Transverse colon (tissue), 4 donors: ENCODE measurements at regions not wholly inside any gene's neighbourhood (a gene's known extent, or its start where the extent isn't known, plus 50 kb on each side); places are given as distances from the start of the nearest gene placed in this dataset.
"Not testable (repeated sequence)": the region's sequence is repeated elsewhere in the genome, so short reads cannot be mapped to it uniquely, and the experiment has no call there.

Source experiments
- DNase-seq: peaks from one replicate; pipeline ENCODE4 v3.0.0-alpha.2; 2019
- H3K27ac ChIP-seq, 4 donors: fragments of 200-600 bp; sonication (generic); 2 replicates each; pipeline ENCODE4 v1.5.1; 2016 to 2018; ENCODE audit warnings: inconsistent platforms in 4 of 4
- H3K27me3 ChIP-seq: fragments of 200-600 bp; sonication (generic); 2 replicates; pipeline ENCODE4 v1.5.1; 2017; ENCODE audit warnings: inconsistent platforms
- H3K36me3 ChIP-seq, 4 donors: fragments of 200-600 bp; sonication (generic); 2 replicates each; pipeline ENCODE4 v1.5.1; 2017 to 2019; ENCODE audit warnings: inconsistent platforms in 4 of 4
- H3K4me1 ChIP-seq, 4 donors: fragments of 200-600 bp; sonication (generic); 2 replicates each; pipeline ENCODE4 v1.5.1; 2017 to 2020; ENCODE audit warnings: inconsistent platforms in 4 of 4
- H3K4me3 ChIP-seq, 4 donors: fragments of 200-600 bp; sonication (generic); 1 replicate in 1 of 4; 2 replicates in 3 of 4; pipeline versions ENCODE4 v1.5.1 to v1.6.1; 2017 to 2019; ENCODE audit warnings: inconsistent platforms in 4 of 4
- H3K9me3 ChIP-seq, 2 donors: fragments of 200-600 bp; sonication (generic); 2 replicates each; pipeline ENCODE4 v1.5.1; 2017 to 2019; ENCODE audit warnings: inconsistent platforms in 2 of 2
- EP300 ChIP-seq: sonication (generic); formaldehyde crosslinking; IDR thresholded peaks from one replicate; pipeline ENCODE4 v1.6.1; 2017; ENCODE audit warnings: antibody characterized with exemption, low read depth
- POLR2A ChIP-seq: fragments of 450-650 bp; IDR thresholded peaks from one replicate; pipeline ENCODE4 v1.6.1; 2016; ENCODE audit warnings: antibody characterized with exemption, mild to moderate bottlenecking, moderate library complexity
- POLR2AphosphoS5 ChIP-seq, 3 donors: sonication (generic); formaldehyde crosslinking; IDR thresholded peaks; one replicate each; pipeline ENCODE4 v1.6.1; 2016; ENCODE audit warnings: antibody characterized with exemption in 3 of 3
- WGBS, 2 donors: methylation state at CpG; one replicate each; pipeline ENCODE4 v1.1.5; 2018; ENCODE audit warnings: low coverage in 1 of 2; 5-methylcytosine and 5-hydroxymethylcytosine counted together
- in situ Hi-C, 4 donors: fragments of 200-750 bp; cut with MboI; loops; one replicate each; pipeline versions ENCODE4 v1.15.0 to v1.15.1; 2017; ENCODE audit warnings: low sequenced_read_pairs in 3 of 4, low pct_ligation_motif_present in 1 of 4, low pct_unique_long_range_greater_than_20kb in 1 of 4
- intact Hi-C: fragments of 100-400 bp; cut with DNase I; formaldehyde crosslinking; loops from one replicate; pipeline ENCODE4 v1.15.1; 2023; ENCODE audit warnings: low total_unique reads
- TF ChIP-seq, protein P1 (sequence below), 5 experiments: fragments of 200-600 bp in 3 of 5; fragments of 450-650 bp in 2 of 5; sonication (generic) in 3 of 5; IDR thresholded peaks; 1 replicate in 2 of 5; 2 replicates in 3 of 5; pipeline ENCODE4 v1.5.1; 2016 to 2017; ENCODE audit warnings: antibody characterized with exemption in 5 of 5, inconsistent platforms in 3 of 5, mild to moderate bottlenecking in 2 of 5, moderate library complexity in 1 of 5

- in situ Hi-C loops = no loop called here
- DNase-seq = no peak
- TF ChIP-seq EP300 (no peak), POLR2A (no peak), POLR2AphosphoS5 (IDR thresholded peaks at IDR 0.05) (no peak)
- TF ChIP-seq, protein P1, sequence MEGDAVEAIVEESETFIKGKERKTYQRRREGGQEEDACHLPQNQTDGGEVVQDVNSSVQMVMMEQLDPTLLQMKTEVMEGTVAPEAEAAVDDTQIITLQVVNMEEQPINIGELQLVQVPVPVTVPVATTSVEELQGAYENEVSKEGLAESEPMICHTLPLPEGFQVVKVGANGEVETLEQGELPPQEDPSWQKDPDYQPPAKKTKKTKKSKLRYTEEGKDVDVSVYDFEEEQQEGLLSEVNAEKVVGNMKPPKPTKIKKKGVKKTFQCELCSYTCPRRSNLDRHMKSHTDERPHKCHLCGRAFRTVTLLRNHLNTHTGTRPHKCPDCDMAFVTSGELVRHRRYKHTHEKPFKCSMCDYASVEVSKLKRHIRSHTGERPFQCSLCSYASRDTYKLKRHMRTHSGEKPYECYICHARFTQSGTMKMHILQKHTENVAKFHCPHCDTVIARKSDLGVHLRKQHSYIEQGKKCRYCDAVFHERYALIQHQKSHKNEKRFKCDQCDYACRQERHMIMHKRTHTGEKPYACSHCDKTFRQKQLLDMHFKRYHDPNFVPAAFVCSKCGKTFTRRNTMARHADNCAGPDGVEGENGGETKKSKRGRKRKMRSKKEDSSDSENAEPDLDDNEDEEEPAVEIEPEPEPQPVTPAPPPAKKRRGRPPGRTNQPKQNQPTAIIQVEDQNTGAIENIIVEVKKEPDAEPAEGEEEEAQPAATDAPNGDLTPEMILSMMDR (IDR thresholded peaks at IDR 0.05) = no peak
- intact Hi-C loops = no loop called here
- no peaks in the 10 kb centered on the region for H3K27me3 ChIP-seq
- no peak overlapping the region for H3K27ac ChIP-seq
- no peak overlapping the region for H3K4me3 ChIP-seq
- no peaks in the 10 kb centered on the region for H3K4me1 ChIP-seq
- H3K36me3 ChIP-seq = no peaks in the 10 kb centered on the region
- H3K9me3 ChIP-seq = peaks cover 14 to 17% of the 10 kb centered on the region in 2 donors
Observed at GRCh38 chr6:22173311-22173710, 123.5 kb downstream of the PRL start.

- not testable (repeated sequence) for DNase-seq
- 84% methylated on average over 12 of the region's 20 CpGs; no CpG with 5 or more reads in 1 of the 2 donors for WGBS, 2 donors
Observed at GRCh38 chr6:22180250-22180649, 116.6 kb downstream of the PRL start.

DNA sequence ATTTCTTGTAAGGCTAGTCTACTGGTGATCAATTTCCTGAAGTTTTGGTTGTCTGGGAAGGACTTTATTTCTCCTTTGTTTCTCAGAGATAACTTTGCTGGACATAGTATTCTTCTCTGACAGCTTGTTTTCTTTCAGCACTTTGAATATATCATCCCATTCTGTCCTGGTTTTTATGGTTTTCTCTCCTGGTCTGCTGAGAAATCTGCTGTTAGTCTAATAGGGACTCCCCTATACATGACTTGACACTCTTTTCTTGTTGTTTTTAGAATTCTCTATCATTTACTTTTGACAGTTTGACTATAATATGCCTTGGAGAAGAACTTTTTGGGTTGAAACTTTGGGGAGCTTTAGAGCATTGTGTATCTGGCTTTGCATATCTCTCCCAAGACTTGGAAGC, 112.5 kb downstream of the PRL start:
- Histone ChIP-seq H3K27ac (no peak overlapping the region), H3K27me3 (no peaks in the 10 kb centered on the region), H3K36me3 (no peaks in the 10 kb centered on the region), H3K9me3 (peaks cover 6 to 9% of the 10 kb centered on the region in 2 donors), H3K4me3 (no peak overlapping the region), H3K4me1 (no peaks in the 10 kb centered on the region)
- no peak for DNase-seq
- intact Hi-C loops = no loop called here
- in situ Hi-C loops = no loop called here
- TF ChIP-seq, protein P1 (IDR thresholded peaks at IDR 0.05) = no peak
- TF ChIP-seq POLR2A (no peak), POLR2AphosphoS5 (IDR thresholded peaks at IDR 0.05) (no peak), EP300 (no peak)

More at GRCh38 chr6:22180250-22180649, 116.6 kb downstream of the PRL start:
- H3K27ac ChIP-seq, intact Hi-C loops, H3K9me3 ChIP-seq, H3K4me1 ChIP-seq, in situ Hi-C loops, H3K36me3 ChIP-seq, H3K27me3 ChIP-seq, H3K4me3 ChIP-seq: not testable (repeated sequence)

- Histone ChIP-seq H3K27ac (no peak overlapping the region), H3K4me3 (no peak overlapping the region), H3K27me3 (no peaks in the 10 kb centered on the region), H3K9me3 (peaks cover 0 to 4% of the 10 kb centered on the region in 2 donors), H3K4me1 (no peaks in the 10 kb centered on the region), H3K36me3 (no peaks in the 10 kb centered on the region)
- WGBS, 2 donors = 88 to 90% methylated on average over 4 to 6 of the region's 6 CpGs
- intact Hi-C loops (no loop called here), in situ Hi-C loops (no loop called here)
- DNase-seq = no peak
- TF ChIP-seq POLR2AphosphoS5 (IDR thresholded peaks at IDR 0.05) (no peak), EP300 (no peak), POLR2A (no peak)
- TF ChIP-seq, protein P1 (IDR thresholded peaks at IDR 0.05) = no peak
Observed at GRCh38 chr6:22189946-22190345, 106.9 kb downstream of the PRL start.

DNA sequence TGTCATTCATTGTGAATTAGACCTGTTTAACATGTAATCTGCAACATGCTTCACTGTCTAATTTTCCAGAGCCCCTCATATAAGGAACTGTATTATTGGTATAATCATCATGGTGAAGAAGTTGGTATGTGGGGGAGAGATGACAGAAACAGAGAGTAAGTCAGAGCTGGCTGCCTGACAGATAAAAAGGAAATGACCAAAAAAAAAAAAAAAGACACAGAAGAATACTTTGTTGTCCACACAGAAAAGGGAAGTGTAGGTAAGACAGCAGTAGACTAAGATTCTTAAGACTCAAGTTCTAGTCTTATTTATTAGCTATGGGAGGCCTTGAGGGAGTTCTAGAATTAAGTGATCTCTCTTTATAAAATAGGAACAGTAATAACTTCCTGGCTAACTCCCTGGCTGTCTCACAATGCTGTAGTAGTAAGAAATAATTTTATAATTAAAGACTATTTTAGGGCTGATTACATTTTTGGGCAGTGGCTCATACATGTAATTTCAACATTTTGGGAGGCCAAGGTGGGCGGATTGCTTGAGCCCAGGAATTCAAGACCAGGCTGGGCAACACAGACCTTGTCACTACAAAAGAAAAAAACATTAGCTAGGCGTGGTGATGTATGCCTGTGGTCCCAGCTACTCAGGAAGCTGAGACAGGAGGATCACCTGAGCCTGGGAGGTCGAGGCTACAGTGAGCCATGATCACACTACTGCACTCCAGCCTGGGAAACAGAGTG, 102.5 kb downstream of the PRL start:
- no peaks in the 10 kb centered on the region for H3K27me3 ChIP-seq
- no peak for DNase-seq
- in situ Hi-C loops = no loop called here
- H3K9me3 ChIP-seq = no peaks in the 10 kb centered on the region
- 65 to 70% methylated on average over 3 of the region's 3 CpGs for WGBS, 2 donors
- no peaks in the 10 kb centered on the region for H3K4me1 ChIP-seq
- no peaks in the 10 kb centered on the region for H3K36me3 ChIP-seq
- H3K27ac ChIP-seq = no peak overlapping the region
- no peak for TF ChIP-seq POLR2AphosphoS5 (IDR thresholded peaks at IDR 0.05)
- no peak for TF ChIP-seq EP300
- no peak for TF ChIP-seq POLR2A
- TF ChIP-seq, protein P1 (IDR thresholded peaks at IDR 0.05) = no peak
- no peak overlapping the region for H3K4me3 ChIP-seq
- intact Hi-C loops = no loop called here
